HCT116 (cell line): ENCODE measurements at regions not wholly inside any gene's neighbourhood (a gene's known extent, or its start where the extent isn't known, plus 50 kb on each side); places are given as distances from the start of the nearest gene placed in this dataset.

Experiments used
- CTCF ChIP-seq, 3 experiments: fragments of 200-600 bp in 1 of 3; sonication (generic) in 1 of 3; IDR thresholded peaks in 2 of 3; conservative IDR thresholded peaks in 1 of 3; 2 replicates each; pipeline ENCODE4 v1.5.1; 2012 to 2017; ENCODE audit warnings: low read depth in 2 of 3, low read length in 2 of 3, antibody characterized with exemption in 1 of 3, borderline replicate concordance in 1 of 3, control low read depth in 1 of 3, mild to moderate bottlenecking in 1 of 3, mixed read lengths in 1 of 3, mixed run types in 1 of 3, moderate library complexity in 1 of 3; ENCODE audit not compliant: insufficient read depth in 1 of 3
- ELF1 ChIP-seq: IDR thresholded peaks from 2 replicates; pipeline ENCODE4 v1.6.1; 2012; ENCODE audit warnings: low read depth, borderline replicate concordance
- EZH2 ChIP-seq: fragments of 200-600 bp; sonication (generic); IDR thresholded peaks from 2 replicates; pipeline ENCODE4 v1.6.1; 2017; ENCODE audit warnings: antibody characterized with exemption, mixed run types
- EZH2phosphoT487 ChIP-seq: fragments of 200-600 bp; IDR thresholded peaks from 2 replicates; pipeline ENCODE4 v1.6.1; 2018; ENCODE audit warnings: antibody characterized with exemption, borderline replicate concordance
- MAX ChIP-seq: IDR thresholded peaks from 2 replicates; pipeline ENCODE4 v1.6.1; 2012
- POLR2A ChIP-seq: IDR thresholded peaks from 2 replicates; pipeline ENCODE4 v1.7.0; 2011; ENCODE audit warnings: borderline replicate concordance; ENCODE audit not compliant: insufficient read depth, insufficient read length; ENCODE audit errors: extremely low read depth
- POLR2AphosphoS5 ChIP-seq: IDR thresholded peaks from 2 replicates; pipeline ENCODE4 v1.6.1; 2011; ENCODE audit warnings: mild to moderate bottlenecking, low read depth, low read length, moderate library complexity
- RAD21 ChIP-seq: IDR thresholded peaks from 2 replicates; pipeline ENCODE4 v1.6.1; 2012; ENCODE audit warnings: low read depth, mild to moderate bottlenecking
- REST ChIP-seq: IDR thresholded peaks from 2 replicates; pipeline ENCODE4 v1.6.1; 2012; ENCODE audit warnings: low read depth
- SIN3A ChIP-seq: IDR thresholded peaks from 2 replicates; pipeline ENCODE4 v1.6.1; 2012; ENCODE audit warnings: low read depth
- TCF7L2 ChIP-seq: IDR thresholded peaks from 2 replicates; pipeline ENCODE4 v1.7.0; 2011; ENCODE audit warnings: borderline replicate concordance, inconsistent platforms; ENCODE audit not compliant: insufficient read depth, insufficient read length; ENCODE audit errors: extremely low read depth
- YY1 ChIP-seq: IDR thresholded peaks from 2 replicates; pipeline ENCODE4 v1.6.1; 2011; ENCODE audit warnings: low read length, low read depth, moderate library complexity, mild to moderate bottlenecking; ENCODE audit not compliant: insufficient replicate concordance; ENCODE audit errors: extremely low read depth
- ZNF274 ChIP-seq: fragments of 200-500 bp; sonication (Bioruptor generic); IDR thresholded peaks from 2 replicates; pipeline ENCODE4 v1.6.1; 2014; ENCODE audit warnings: mild to moderate bottlenecking, low read depth, low read length, inconsistent platforms

- TF ChIP-seq POLR2AphosphoS5 (no peak), SIN3A (no peak), MAX (no peak), CTCF (IDR thresholded peaks at IDR 0.05 in 2 of 3, conservative IDR thresholded peaks at IDR 0.05 in 1 of 3; ENCODE audit: borderline replicate concordance in 1 of 3, insufficient read depth in 1 of 3, low read depth in 2 of 3, low read length in 2 of 3) (no peak), POLR2A (no peak), ZNF274 (no peak), YY1 (no peak), RAD21 (no peak), EZH2 (no peak), EZH2phosphoT487 (no peak), TCF7L2 (no peak), ELF1 (no peak), REST (no peak)
Measured at GRCh38 chr3:148089171-148089570, 608.5 kb upstream of the AGTR1 start.
